Skeletal muscle satellite cell (primary cell): ENCODE measurements at regions not wholly inside any gene's neighbourhood (a gene's known extent, or its start where the extent isn't known, plus 50 kb on each side); places are given as distances from the start of the nearest gene placed in this dataset.
A peak's percentile ranks its signal among the peaks of the same experiment; 100 is the strongest.
"Not testable (repeated sequence)": the region's sequence is repeated elsewhere in the genome, so short reads cannot be mapped to it uniquely, and the experiment has no call there.

Experiments used
- H3K27me3 ChIP-seq: 2 replicates; pipeline ENCODE4 v1.7.0; 2013; ENCODE audit warnings: low read length; ENCODE audit not compliant: control insufficient read depth, insufficient read depth
- H3K36me3 ChIP-seq: 2 replicates; pipeline ENCODE4 v1.7.0; 2013; ENCODE audit warnings: mild to moderate bottlenecking, control low read depth, low read length; ENCODE audit not compliant: insufficient read depth
- H3K4me1 ChIP-seq: 2 replicates; pipeline ENCODE4 v1.7.0; 2013; ENCODE audit warnings: low read length; ENCODE audit not compliant: control insufficient read depth, insufficient read depth
- H3K4me2 ChIP-seq: 2 replicates; pipeline ENCODE4 v1.7.0; 2013; ENCODE audit warnings: mild to moderate bottlenecking, low read length
- H3K4me3 ChIP-seq: 2 replicates; pipeline ENCODE4 v1.7.0; 2013; ENCODE audit warnings: low read length
- H3K9ac ChIP-seq: 2 replicates; pipeline ENCODE4 v1.7.0; 2013; ENCODE audit warnings: mild to moderate bottlenecking, low read depth, low read length, moderate library complexity
- H3K9me3 ChIP-seq: replicated peaks from 2 replicates; pipeline ENCODE4 v1.7.0; 2013; ENCODE audit warnings: mild to moderate bottlenecking, control low read depth, low read length

DNA sequence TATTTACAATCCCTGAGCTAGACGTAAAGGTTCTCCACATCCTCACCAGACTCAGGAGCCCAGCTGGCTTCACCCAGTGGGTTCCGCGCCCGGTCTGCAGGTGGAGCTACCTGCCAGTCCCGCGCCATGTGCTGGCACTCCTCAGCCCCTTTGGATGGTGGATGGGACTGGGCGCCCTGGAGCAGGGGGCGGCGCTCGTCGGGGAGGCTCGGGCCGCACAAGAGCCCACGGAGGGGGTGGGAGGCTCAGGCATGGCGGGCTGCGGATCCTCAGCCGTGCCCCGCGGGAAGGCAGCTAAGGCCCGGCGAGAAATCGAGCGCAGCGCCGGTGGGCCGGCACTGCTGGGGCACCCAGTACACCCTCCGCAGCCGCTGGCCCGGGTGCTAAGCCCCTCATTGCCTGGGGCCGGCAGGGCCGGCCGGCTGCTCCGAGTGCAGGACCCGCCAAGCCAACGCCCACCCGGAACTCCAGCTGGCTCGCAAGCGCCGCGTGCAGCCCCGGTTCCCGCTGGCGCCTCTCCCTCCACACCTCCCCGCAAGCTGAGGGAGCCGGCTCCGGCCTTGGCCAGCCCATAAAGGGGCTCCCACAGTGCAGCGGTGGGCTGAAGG is 448.3 kb downstream of the COL11A1 start:
- not testable (repeated sequence) for H3K9ac ChIP-seq, H3K9me3 ChIP-seq, H3K4me2 ChIP-seq, H3K4me1 ChIP-seq, H3K36me3 ChIP-seq, H3K27me3 ChIP-seq, H3K4me3 ChIP-seq

DNA sequence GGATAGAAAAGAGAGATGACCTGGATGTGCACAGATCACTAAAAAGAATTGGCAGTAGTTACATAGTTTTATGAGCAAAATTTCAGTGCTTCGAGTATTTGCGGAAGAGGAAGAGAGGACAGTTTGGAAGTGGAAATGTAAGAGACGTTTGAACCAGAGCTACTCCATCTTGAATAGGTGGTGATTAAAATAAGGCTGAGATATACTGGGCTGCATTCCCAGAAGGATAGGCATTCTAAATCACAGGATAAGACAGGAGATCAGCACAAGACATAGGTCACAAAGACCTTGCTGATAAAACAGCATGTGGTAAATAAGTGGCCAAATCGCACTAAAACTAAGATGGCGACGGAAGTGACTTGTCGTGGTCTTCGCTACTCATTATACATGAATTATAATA is 453.3 kb downstream of the COL11A1 start:
- Histone ChIP-seq H3K36me3 (no peaks in the 10 kb centered on the region), H3K9ac (no peak overlapping the region), H3K4me3 (no peak overlapping the region), H3K27me3 (no peaks in the 10 kb centered on the region), H3K4me2 (no peak overlapping the region), H3K4me1 (no peaks in the 10 kb centered on the region), H3K9me3 (no peaks in the 10 kb centered on the region)

DNA sequence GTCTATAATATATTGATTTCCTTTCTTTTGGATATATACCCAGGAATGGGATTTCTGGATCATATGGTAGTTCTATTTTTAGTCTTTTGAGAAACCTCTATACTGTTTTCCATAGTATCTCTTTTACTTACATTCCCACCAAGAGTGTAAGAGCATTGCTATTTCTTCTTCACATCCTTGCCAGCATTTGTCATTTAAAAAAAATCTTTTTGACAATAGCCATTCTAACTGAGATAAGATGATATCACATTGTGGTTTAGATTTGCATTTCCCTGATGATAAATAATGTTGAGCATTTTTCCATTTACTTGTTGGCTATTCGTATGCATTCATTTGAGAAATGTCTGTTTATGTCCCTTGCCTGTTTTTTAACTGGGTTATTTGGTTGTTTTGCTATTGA is 467.4 kb downstream of the COL11A1 start:
- no peak overlapping the region for H3K4me3 ChIP-seq
- no peaks in the 10 kb centered on the region for H3K27me3 ChIP-seq

DNA sequence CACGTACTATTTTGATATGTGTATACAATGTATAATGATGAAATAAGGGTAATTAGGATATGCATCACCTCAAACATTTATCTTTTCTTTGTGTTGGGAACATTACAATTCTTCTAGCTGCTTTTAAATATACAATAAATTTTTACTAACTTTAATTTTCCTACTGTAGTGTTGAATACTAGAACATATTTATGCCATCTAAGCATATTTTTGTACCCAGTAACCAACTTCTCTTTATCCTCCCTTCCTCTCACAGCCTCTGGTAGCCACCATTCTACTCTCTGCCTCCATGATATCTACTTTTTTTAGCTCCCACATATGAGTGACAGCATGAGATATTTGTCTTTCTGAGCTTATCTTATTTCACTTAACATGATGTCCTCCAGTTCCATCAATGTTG is 468.0 kb downstream of the COL11A1 start:
- Histone ChIP-seq H3K4me2 (no peak overlapping the region), H3K9me3 (no peaks in the 10 kb centered on the region), H3K36me3 (no peaks in the 10 kb centered on the region), H3K4me1 (no peaks in the 10 kb centered on the region), H3K27me3 (no peaks in the 10 kb centered on the region), H3K4me3 (no peak overlapping the region), H3K9ac (no peak overlapping the region)

More for the DNA sequence above, 467.4 kb downstream of the COL11A1 start:
- H3K9me3 ChIP-seq = no peaks in the 10 kb centered on the region
- H3K4me1 ChIP-seq = no peaks in the 10 kb centered on the region
- H3K36me3 ChIP-seq = no peaks in the 10 kb centered on the region
- no peak overlapping the region for H3K9ac ChIP-seq
- no peak overlapping the region for H3K4me2 ChIP-seq

DNA sequence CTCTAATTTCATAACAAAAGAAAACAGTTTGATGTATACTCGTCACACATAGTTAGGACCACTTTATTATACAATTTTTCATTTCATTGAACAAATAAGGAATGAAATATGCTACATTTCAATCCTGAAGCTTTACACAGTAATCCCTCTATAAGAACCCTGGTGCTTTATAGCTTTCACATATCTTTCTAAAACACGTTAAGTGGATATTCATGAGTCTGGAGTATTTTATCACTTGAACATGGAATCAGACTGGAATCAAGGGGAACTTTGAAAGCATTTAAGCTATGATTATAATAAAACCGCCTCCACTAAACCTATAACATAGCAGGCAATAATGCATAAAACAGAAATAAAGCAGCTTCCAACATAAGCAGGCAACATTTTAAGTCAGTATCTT is 476.6 kb downstream of the COL11A1 start:
- Histone ChIP-seq H3K9me3 (no peaks in the 10 kb centered on the region), H3K36me3 (no peaks in the 10 kb centered on the region), H3K4me1 (no peaks in the 10 kb centered on the region), H3K27me3 (no peaks in the 10 kb centered on the region), H3K9ac (no peak overlapping the region), H3K4me2 (no peak overlapping the region), H3K4me3 (no peak overlapping the region)

DNA sequence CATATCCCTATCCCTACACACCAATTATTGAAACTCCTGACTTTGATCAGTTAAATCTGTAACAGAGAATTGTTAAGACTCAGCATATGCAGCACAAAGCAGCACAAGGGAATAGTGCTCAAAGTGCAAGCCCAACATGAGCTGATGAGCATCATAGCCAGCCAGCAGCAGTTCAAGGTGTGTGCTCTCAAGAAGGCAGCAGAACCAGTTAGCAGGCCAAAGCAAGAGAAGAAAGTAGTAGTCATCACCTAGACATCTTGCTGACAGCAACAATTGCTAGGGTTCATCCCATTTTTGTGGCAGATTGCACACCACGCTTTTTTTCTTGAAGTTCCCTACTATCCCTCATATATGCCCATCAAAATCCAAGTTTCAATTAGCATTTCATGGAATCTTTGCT is 478.3 kb downstream of the COL11A1 start:
- Histone ChIP-seq H3K9ac (no peak overlapping the region), H3K4me3 (no peak overlapping the region), H3K4me1 (no peaks in the 10 kb centered on the region), H3K36me3 (no peaks in the 10 kb centered on the region), H3K27me3 (no peaks in the 10 kb centered on the region), H3K4me2 (no peak overlapping the region), H3K9me3 (no peaks in the 10 kb centered on the region)

DNA sequence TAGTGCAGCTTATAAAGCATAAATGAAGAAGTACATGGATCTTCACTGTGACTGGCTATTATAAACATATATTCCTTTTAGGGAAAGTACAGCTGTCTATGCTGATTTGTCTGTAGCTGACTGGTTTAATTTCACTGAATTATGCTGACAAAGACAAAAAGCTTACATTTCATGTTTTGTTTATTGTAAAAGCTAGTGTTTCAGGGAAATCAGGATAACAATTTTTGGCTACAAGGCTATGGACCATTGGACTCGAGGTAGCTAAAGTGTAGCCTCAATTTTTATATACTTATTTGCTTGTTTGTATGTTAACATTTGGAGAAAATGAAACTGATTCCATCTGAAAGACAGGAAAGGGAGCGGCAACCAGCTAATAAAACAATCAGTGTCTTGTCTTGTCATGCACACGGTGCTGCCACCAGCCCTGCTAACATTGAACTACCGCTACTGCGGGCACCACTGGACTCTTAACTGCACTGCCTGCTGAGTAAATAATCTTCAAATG is 480.2 kb downstream of the COL11A1 start:
- Histone ChIP-seq H3K36me3 (no peaks in the 10 kb centered on the region), H3K27me3 (no peaks in the 10 kb centered on the region), H3K9me3 (no peaks in the 10 kb centered on the region), H3K4me1 (no peaks in the 10 kb centered on the region), H3K9ac (no peak overlapping the region), H3K4me2 (peak overlapping the region; percentile 52), H3K4me3 (peak overlapping the region; percentile 5)

DNA sequence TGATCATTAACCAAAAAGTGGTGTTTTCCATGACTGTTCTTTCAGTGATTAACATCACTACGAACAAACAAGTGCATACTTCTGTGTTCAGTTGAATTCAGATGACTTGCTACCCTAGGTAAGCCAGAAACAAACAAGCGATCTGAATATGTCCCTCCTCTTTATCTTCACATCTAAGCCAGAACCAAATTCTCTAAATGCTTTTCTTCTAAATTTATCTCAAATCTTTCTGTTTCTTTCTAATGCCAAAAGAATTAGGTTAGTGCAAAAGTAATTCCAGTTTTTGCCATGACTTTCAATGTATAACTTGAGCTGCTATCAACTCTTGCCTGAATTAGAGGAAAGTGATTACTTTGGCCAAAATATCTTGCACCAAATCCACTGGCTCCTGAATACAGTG is 481.2 kb downstream of the COL11A1 start:
- H3K4me3 ChIP-seq = no peak overlapping the region
- no peak overlapping the region for H3K9ac ChIP-seq
- no peak overlapping the region for H3K4me2 ChIP-seq
- H3K36me3 ChIP-seq = no peaks in the 10 kb centered on the region
- H3K9me3 ChIP-seq = no peaks in the 10 kb centered on the region
- peaks cover 1% of the 10 kb centered on the region for H3K27me3 ChIP-seq
- no peaks in the 10 kb centered on the region for H3K4me1 ChIP-seq

DNA sequence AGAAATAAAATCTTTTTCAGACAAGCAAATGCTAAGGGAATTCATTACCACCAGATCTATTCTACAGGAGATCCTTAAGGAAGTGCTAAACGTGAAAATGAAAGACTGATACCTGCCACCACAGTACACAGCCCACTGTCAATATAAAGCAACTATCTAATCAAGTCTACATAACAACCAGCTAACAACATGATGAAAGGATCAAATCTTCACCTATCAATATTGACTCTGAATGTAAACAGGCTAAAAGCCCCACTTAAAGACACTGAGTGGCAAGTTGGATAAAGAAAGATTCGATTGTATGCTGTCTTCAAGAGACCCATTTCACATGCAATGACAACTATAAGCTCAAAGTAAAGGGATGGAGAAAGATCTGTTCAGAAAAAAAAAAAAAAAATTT is 492.4 kb downstream of the COL11A1 start:
- Histone ChIP-seq H3K27me3 (no peaks in the 10 kb centered on the region), H3K4me1 (no peaks in the 10 kb centered on the region), H3K9me3 (no peaks in the 10 kb centered on the region), H3K9ac (no peak overlapping the region), H3K4me2 (no peak overlapping the region), H3K4me3 (no peak overlapping the region), H3K36me3 (no peaks in the 10 kb centered on the region)

DNA sequence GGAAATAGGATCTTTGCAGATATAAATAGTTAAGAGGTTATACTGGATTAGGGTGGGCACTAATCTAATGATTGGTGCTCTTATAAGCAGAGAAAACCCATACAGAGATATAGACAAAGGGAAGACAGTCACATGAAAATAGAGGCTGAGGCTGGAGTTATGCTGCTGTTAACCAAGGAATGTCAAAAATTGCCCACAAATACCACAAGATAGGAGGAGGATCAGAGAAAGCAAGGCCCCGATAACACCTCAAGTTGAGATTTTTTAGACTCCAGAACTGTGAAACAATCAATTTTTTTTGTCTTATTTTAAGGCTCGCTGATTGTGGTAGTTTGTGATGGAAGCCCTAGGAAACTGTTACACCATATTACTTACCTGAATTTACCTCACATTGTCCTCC is 513.2 kb downstream of the COL11A1 start:
- H3K4me3 ChIP-seq = no peak overlapping the region
- H3K4me1 ChIP-seq = no peaks in the 10 kb centered on the region
- H3K9ac ChIP-seq = no peak overlapping the region
- H3K4me2 ChIP-seq = no peak overlapping the region
- H3K36me3 ChIP-seq = no peaks in the 10 kb centered on the region
- no peaks in the 10 kb centered on the region for H3K9me3 ChIP-seq
- H3K27me3 ChIP-seq = no peaks in the 10 kb centered on the region

DNA sequence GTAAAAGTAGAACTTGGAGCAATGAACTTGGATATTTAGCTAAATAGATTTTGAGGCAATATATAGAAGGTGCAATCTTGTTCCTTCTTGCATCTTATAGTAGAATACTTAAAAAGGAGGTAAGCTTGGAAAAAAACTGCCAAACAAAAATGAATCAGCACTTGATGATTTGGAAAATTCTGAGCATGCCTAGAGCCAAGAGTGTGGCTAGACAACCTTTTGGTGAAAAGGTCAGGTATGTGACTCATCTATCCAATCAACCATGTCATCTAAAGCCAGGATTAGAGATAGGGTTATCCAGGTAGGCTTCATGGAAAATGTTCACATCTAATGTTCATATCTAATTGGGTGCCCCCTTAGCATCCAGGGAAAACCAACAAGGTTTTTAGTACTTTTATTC is 515.0 kb downstream of the COL11A1 start:
- H3K36me3 ChIP-seq = no peaks in the 10 kb centered on the region
- H3K4me2 ChIP-seq = no peak overlapping the region
- no peaks in the 10 kb centered on the region for H3K9me3 ChIP-seq
- no peak overlapping the region for H3K9ac ChIP-seq
- H3K27me3 ChIP-seq = no peaks in the 10 kb centered on the region
- H3K4me3 ChIP-seq = no peak overlapping the region
- no peaks in the 10 kb centered on the region for H3K4me1 ChIP-seq

DNA sequence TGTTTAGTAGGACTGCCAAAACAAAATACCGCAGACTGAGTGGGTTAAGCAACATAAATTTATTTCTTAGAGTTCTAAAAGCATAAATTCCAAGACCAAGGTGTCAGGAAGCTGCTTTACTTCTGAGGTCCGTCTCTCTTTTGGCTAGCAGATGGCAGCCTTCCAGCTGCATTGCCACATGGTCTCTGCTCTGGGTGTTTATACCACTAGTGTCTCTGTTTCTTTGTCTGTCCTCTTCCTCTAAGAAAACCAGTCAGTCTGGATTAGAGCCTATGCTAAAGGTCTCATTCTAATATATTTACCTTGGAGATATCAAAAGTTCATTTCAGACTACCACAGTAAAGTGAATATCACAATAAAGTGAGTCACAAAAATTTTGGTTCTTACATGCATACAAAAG is 519.8 kb downstream of the COL11A1 start:
- Histone ChIP-seq H3K27me3 (no peaks in the 10 kb centered on the region), H3K4me1 (no peaks in the 10 kb centered on the region), H3K4me3 (no peak overlapping the region), H3K36me3 (no peaks in the 10 kb centered on the region), H3K9ac (no peak overlapping the region), H3K9me3 (no peaks in the 10 kb centered on the region), H3K4me2 (no peak overlapping the region)
